Right lobe of liver (tissue), 4 donors: ENCODE measurements at regions not wholly inside any gene's neighbourhood (a gene's known extent, or its start where the extent isn't known, plus 50 kb on each side); places are given as distances from the start of the nearest gene placed in this dataset.

ENCODE experiments used
- POLR2A ChIP-seq: fragments of 450-650 bp; IDR thresholded peaks from one replicate; pipeline ENCODE4 v1.6.1; 2017; ENCODE audit warnings: antibody characterized with exemption, mild to moderate bottlenecking
- TF ChIP-seq, protein P1 (sequence below), 4 donors: fragments of 200-600 bp in 3 of 4; fragments of 450-650 bp in 1 of 4; IDR thresholded peaks; one replicate each; pipeline versions ENCODE4 v1.5.1 to v1.8.0; 2016 to 2022; ENCODE audit warnings: antibody characterized with exemption in 4 of 4, mild to moderate bottlenecking in 2 of 4
- donor health status: DM: no; HTN: no; CAD: no.
- donor health status: DM: no; HTN: no; CAD: no.
- donor health status: DM: no; HTN: yes; CAD: no.

DNA sequence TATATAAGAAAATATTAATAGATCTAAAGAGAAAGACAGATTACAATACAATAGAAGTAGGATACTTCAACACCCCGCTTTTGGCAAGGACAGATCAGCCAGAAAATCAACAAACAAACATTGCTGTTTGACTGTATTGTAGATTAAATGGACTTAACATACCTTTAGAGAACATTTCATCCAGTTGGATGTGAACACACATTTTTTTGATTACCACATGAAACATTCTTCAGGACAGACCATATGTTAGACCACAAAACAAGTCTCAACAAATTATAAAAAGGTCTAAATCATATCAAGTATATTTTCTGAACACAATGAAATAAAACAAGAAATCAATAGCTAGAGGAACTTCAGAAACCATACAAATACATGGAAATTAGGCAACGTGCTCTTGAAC, 148.2 kb downstream of the TRMT11 start:
- TF ChIP-seq, protein P1, sequence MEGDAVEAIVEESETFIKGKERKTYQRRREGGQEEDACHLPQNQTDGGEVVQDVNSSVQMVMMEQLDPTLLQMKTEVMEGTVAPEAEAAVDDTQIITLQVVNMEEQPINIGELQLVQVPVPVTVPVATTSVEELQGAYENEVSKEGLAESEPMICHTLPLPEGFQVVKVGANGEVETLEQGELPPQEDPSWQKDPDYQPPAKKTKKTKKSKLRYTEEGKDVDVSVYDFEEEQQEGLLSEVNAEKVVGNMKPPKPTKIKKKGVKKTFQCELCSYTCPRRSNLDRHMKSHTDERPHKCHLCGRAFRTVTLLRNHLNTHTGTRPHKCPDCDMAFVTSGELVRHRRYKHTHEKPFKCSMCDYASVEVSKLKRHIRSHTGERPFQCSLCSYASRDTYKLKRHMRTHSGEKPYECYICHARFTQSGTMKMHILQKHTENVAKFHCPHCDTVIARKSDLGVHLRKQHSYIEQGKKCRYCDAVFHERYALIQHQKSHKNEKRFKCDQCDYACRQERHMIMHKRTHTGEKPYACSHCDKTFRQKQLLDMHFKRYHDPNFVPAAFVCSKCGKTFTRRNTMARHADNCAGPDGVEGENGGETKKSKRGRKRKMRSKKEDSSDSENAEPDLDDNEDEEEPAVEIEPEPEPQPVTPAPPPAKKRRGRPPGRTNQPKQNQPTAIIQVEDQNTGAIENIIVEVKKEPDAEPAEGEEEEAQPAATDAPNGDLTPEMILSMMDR (IDR thresholded peaks at IDR 0.05), result no peak
- no peak for TF ChIP-seq POLR2A
